Inflammatory macrophage treated with lipopolysaccharide for 1 hour (primary cell): ENCODE measurements at regions not wholly inside any gene's neighbourhood (a gene's known extent, or its start where the extent isn't known, plus 50 kb on each side); places are given as distances from the start of the nearest gene placed in this dataset.
"Not testable (repeated sequence)": the region's sequence is repeated elsewhere in the genome, so short reads cannot be mapped to it uniquely, and the experiment has no call there.

Experiments used
- DNase-seq, 2 donors: peaks; one replicate each; pipeline ENCODE4 v3.0.0-alpha.2; 2020 to 2022

DNA sequence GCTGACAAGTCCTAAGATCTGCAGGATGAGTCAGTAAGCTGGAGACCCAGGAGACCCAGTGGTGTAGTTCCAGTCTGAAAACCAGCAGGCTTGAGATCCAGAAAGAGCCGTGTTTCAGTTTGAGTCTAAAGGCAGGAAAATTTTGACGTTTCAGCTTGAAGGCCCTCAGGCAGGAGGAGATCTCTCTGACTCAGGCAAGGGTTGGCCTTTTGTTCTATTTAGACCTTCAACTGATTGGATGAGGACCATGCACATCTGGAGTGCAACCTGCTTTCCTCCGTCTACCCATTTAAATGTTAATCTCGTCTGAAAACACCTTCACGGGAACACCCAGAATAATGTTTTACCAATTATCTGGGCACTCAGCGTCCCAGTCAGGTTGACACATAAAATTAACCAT, 69.5 kb downstream of the NPIPA7 start:
- not testable (repeated sequence) for DNase-seq

- not testable (repeated sequence) for DNase-seq
These were observed 70.8 kb downstream of the NPIPA7 start for GRCh38 chr16:16449712-16450237.

GRCh38 chr16:16451721-16452410, 72.9 kb downstream of the NPIPA7 start:
- DNase-seq, result not testable (repeated sequence)

GRCh38 chr16:16458579-16458978, 79.6 kb downstream of the NPIPA7 start:
- DNase-seq, result not testable (repeated sequence)

DNA sequence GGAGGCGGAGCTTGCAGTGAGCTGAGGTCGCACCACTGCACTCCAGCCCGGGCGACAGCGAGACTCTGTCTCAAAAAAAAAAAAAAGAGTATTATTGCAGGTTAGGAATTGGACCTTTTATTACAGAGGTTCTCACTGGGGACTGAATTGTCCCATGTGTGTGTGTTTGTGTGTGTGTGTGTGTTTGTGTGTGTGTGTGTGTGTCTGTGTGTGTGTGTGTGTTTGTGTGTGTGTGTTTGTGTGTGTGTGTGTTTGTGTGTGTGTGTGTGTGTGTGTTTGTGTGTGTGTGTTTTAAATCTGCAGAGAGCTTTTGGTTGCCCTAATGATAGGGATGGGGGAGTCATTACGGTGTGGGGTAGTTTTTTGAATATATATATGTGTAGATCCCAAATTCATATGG, 84.9 kb downstream of the NPIPA7 start:
- not testable (repeated sequence) for DNase-seq

DNA sequence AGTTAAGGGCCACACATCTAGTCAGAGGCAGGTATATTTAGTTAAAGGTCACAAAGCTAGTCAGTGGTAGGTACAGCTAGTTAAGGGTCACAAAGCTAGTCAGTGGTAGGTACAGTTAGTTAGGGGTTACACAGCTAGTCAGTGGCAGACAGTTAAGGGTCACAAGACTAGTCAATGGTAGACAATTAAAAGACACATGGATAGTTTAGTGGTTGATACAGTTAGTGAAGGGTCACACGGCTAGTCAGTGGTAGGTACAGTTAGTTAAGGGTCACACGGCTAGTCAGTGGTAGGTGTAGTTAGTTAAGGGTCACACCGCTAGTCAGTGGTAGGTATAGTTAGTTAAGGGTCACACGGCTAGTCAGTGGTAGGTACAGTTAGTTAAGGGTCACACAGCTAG, 110.0 kb downstream of the NPIPA7 start:
- not testable (repeated sequence) for DNase-seq

GRCh38 chr16:16489466-16489865, 110.5 kb downstream of the NPIPA7 start:
- not testable (repeated sequence) for DNase-seq

GRCh38 chr16:16494114-16494513, 115.2 kb downstream of the NPIPA7 start:
- DNase-seq, result not testable (repeated sequence)

DNA sequence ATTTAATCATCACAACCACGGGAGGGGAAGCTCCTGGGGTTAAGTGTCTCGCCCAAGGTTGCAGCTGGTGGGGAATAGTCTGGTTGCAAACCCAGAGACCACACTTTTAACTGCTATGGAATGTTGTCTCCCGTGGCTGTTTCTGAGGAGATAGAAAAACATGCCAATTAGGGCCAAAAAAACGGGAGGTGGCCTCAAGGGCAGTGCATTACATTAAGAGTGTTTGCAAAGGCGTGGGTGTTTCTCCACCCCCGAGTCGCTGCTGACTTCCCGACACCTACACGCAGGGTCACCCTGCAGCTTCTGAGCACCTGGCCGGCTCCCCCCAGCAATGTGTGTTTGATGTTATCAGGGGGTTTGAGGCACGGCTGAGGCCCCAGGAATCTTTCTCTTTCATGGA, 116.1 kb downstream of the NPIPA7 start:
- not testable (repeated sequence) for DNase-seq

GRCh38 chr16:16499875-16500274, 120.9 kb downstream of the NPIPA7 start:
- DNase-seq, result not testable (repeated sequence)

GRCh38 chr16:16507041-16507440, 128.1 kb downstream of the NPIPA7 start:
- not testable (repeated sequence) for DNase-seq

DNA sequence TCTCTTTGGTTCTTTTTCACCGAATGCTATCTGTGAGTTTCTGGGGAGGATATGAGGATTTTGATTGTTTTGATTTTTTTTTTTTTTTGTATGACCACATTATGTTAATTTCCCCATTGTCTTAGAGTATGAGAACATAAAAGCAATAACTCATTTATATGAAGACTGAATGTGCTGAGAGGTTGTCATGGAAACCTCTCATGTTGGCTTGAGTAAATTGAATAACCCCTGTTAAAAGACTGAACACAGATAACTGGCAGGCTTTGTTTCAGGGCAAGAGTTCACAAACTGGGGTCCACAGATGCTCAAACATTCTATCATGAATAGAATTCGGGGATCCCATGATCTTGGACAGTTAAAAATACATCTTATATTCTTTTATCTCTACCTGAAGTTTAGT, 129.4 kb downstream of the NPIPA7 start:
- not testable (repeated sequence) for DNase-seq

- not testable (repeated sequence) for DNase-seq
These were observed 140.5 kb downstream of the NPIPA7 start for GRCh38 chr16:16519395-16519794.

- DNase-seq, result not testable (repeated sequence)
These were observed 142.5 kb downstream of the NPIPA7 start for GRCh38 chr16:16521239-16522002.

GRCh38 chr16:16526998-16527397, 148.1 kb downstream of the NPIPA7 start:
- not testable (repeated sequence) for DNase-seq

GRCh38 chr16:16530744-16531143, 151.8 kb downstream of the NPIPA7 start:
- not testable (repeated sequence) for DNase-seq

GRCh38 chr16:16535565-16535964, 156.6 kb downstream of the NPIPA7 start:
- not testable (repeated sequence) for DNase-seq

DNA sequence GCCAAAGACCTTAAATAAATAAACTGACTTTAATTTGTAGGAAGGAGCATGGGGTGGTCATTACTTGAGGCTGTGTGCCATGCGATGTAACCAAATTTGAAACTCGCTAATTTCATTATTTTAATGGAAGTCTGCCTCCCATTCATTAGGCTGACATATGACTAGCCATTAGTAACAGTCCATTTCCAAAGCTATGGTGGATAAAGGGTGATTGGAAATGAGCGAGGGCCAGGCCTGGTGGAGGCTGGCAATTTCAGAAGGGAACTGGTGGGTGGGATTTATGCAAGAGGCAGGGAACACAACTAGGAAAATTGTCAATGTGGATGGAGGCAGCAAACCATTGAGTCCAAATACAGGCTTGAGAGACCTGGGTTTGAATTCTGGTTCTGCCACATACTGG, 157.2 kb downstream of the NPIPA7 start:
- not testable (repeated sequence) for DNase-seq

- not testable (repeated sequence) for DNase-seq
These were observed 170.8 kb downstream of the NPIPA7 start for GRCh38 chr16:16549710-16550109.

GRCh38 chr16:16550824-16551223, 171.9 kb downstream of the NPIPA7 start:
- DNase-seq, result not testable (repeated sequence)

- DNase-seq, result not testable (repeated sequence)
These were observed 173.9 kb downstream of the NPIPA7 start for GRCh38 chr16:16552819-16553340.

DNA sequence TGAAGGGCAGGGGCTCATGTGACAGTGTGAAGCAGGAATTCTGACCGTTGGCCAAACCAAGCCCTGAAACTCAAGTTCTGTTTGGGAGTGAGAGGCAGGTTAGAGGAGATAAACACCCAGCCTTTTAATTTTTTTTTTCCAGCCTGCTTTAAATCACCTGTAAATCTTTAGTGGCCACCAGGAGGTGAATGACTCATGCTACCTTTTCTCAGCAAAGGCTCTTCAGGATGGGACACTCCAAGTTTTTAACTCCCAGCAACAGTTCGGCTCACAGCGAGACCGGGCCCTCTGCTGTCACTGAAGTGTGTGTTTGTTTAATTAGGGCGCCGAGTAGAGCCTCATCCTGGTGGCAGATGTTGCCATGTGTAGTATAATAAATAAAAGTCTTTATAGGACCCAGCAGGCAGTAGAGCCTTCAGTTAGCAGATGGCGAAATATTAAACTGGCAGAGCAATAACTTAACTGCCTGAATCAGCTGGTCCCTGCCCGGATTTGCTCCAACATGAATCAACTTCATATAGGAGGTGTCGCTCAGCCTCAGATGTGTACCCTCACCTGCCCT, 180.3 kb downstream of the NPIPA7 start:
- not testable (repeated sequence) for DNase-seq

GRCh38 chr16:16561532-16561931, 182.6 kb downstream of the NPIPA7 start:
- DNase-seq, result not testable (repeated sequence)
